GM20000 (cell line): ENCODE measurements at regions not wholly inside any gene's neighbourhood (a gene's known extent, or its start where the extent isn't known, plus 50 kb on each side); places are given as distances from the start of the nearest gene placed in this dataset.

Experiments
- DNase-seq: peaks from one replicate; pipeline ENCODE4 v3.0.0; 2012; ENCODE audit warnings: low spot score
- CTCF ChIP-seq: IDR thresholded peaks from 2 replicates; pipeline ENCODE4 v1.5.1; 2012; ENCODE audit warnings: mild to moderate bottlenecking, control low read depth; ENCODE audit errors: extremely low read depth, missing control alignments

GRCh38 chr11:82225930-82226329, 507.7 kb downstream of the FAM181B start:
- no peak for TF ChIP-seq CTCF
- no peak for DNase-seq

- TF ChIP-seq CTCF = no peak
- DNase-seq = no peak
Measured at GRCh38 chr11:82225502-82225901, 508.2 kb downstream of the FAM181B start.

DNA sequence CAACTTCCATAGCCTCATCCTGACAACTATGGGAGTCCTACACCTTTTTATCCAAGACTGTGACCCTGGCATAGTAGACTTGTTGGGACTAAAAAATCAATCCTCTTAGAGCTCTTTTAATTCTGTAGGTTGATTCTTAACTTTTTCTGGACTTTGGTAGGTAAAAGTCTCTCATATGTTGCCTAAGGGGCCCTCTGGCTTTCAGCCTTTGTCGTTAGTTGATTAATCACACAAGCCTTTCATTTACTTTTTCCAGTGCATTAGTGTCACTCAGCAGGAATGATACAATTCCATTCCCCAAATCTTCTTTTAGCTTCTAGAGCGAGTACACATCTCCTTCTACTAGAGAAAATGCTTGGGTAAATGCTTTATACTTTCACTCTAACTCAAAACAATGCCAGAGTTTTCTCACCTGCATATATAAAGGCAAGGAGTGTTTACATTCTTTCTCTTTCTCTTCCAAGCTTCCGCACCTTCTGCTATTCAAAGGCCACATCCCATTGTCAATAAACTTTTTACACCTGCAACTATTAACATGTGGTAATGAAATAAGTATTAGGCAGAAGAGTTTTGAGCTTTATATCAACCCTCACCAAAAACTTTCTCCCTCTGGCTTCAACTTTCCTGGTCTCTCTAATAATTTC, 516.6 kb downstream of the FAM181B start:
- TF ChIP-seq CTCF = no peak
- no peak for DNase-seq

- TF ChIP-seq CTCF = no peak
- no peak for DNase-seq
Measured at GRCh38 chr11:82210011-82210410, 523.7 kb downstream of the FAM181B start.

- DNase-seq = no peak
- TF ChIP-seq CTCF = no peak
Measured at GRCh38 chr11:82195283-82195682, 538.4 kb downstream of the FAM181B start.

GRCh38 chr11:82194521-82194920, 539.1 kb downstream of the FAM181B start:
- no peak for DNase-seq
- no peak for TF ChIP-seq CTCF

DNA sequence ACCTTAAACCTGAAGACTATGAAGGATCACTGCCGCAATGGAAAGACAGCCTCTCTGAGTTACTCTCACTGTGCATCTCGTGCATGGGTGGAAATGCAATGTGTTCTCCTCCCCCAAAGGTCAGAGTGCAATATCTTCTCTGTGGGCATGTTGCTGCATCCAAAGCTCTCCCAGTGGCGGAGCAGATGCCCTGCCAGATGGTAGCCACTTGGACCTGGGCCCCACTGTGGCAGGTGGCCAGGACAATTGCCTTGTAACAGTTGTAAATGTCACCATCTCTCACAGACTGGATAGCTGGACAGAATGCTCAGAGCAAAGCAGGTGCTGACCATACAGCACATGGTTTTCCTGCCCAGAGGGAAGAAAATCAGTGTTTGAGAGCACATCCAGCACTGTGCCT, 542.0 kb downstream of the FAM181B start:
- DNase-seq = no peak
- TF ChIP-seq CTCF = no peak
